Adrenal gland (tissue), 5 donors: ENCODE measurements at regions not wholly inside any gene's neighbourhood (a gene's known extent, or its start where the extent isn't known, plus 50 kb on each side); places are given as distances from the start of the nearest gene placed in this dataset.

Source experiments
- POLR2A ChIP-seq, 2 donors: fragments of 450-650 bp; IDR thresholded peaks; one replicate each; pipeline ENCODE4 v1.6.1; 2017; ENCODE audit warnings: antibody characterized with exemption in 2 of 2, mild to moderate bottlenecking in 2 of 2, moderate library complexity in 1 of 2
- TF ChIP-seq, protein P1 (sequence below), 6 experiments: fragments of 450-650 bp in 4 of 6; fragments of 200-600 bp in 2 of 6; sonication (generic) in 1 of 6; IDR thresholded peaks; 1 replicate in 5 of 6; 2 replicates in 1 of 6; pipeline versions ENCODE4 v1.5.1 to v1.8.0; 2016 to 2021; ENCODE audit warnings: antibody characterized with exemption in 6 of 6, mild to moderate bottlenecking in 2 of 6, moderate library complexity in 1 of 6
- donor health status: DM: no; HTN: no; CAD: no.

DNA sequence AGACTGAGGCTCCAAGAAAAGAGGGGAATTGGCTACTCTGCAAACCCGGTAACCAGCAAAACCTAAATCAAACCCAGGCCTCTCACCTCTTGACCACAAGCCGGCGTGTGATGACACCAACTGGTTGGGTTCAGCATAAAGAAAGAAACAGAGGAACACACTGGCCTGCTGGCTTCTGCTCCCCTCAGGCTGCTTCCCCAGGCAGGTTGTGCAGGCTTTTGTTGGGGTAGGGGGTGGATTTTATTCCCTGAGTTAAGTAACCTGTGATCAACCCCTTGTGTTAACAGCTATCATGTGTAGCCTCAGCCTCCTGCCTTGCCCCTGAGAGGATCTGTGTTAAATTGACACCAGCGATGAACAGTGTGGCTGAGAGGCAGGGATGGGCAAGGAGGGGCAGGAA lies 111.6 kb upstream of the ZBTB40 start:
- TF ChIP-seq, protein P1, sequence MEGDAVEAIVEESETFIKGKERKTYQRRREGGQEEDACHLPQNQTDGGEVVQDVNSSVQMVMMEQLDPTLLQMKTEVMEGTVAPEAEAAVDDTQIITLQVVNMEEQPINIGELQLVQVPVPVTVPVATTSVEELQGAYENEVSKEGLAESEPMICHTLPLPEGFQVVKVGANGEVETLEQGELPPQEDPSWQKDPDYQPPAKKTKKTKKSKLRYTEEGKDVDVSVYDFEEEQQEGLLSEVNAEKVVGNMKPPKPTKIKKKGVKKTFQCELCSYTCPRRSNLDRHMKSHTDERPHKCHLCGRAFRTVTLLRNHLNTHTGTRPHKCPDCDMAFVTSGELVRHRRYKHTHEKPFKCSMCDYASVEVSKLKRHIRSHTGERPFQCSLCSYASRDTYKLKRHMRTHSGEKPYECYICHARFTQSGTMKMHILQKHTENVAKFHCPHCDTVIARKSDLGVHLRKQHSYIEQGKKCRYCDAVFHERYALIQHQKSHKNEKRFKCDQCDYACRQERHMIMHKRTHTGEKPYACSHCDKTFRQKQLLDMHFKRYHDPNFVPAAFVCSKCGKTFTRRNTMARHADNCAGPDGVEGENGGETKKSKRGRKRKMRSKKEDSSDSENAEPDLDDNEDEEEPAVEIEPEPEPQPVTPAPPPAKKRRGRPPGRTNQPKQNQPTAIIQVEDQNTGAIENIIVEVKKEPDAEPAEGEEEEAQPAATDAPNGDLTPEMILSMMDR (IDR thresholded peaks at IDR 0.05) = no peak
- no peak for TF ChIP-seq POLR2A (IDR thresholded peaks at IDR 0.05)
